MM.1S (cell line): ENCODE measurements at regions not wholly inside any gene's neighbourhood (a gene's known extent, or its start where the extent isn't known, plus 50 kb on each side); places are given as distances from the start of the nearest gene placed in this dataset.

Source experiments
- DNase-seq: peaks from one replicate; pipeline ENCODE4 v3.0.0-alpha.2; 2015
- H2AFZ ChIP-seq: fragments of 300-600 bp; sonication (generic); 2 replicates; pipeline ENCODE4 v1.6.0; 2016; ENCODE audit warnings: antibody characterized with exemption, low read length
- H3F3A ChIP-seq: fragments of 300-600 bp; sonication (generic); 2 replicates; pipeline ENCODE4 v1.6.1; 2016; ENCODE audit warnings: mild to moderate bottlenecking, antibody characterized with exemption, low read length, moderate library complexity, mixed read lengths; ENCODE audit not compliant: insufficient read depth
- H3K27ac ChIP-seq: fragments of 300-600 bp; sonication (generic); 2 replicates; pipeline ENCODE4 v1.5.1; 2016; ENCODE audit warnings: mild to moderate bottlenecking, low read length
- H3K27me3 ChIP-seq: fragments of 300-600 bp; sonication (generic); replicated peaks from 2 replicates; pipeline ENCODE4 v1.6.0; 2016; ENCODE audit warnings: low read length; ENCODE audit not compliant: insufficient read depth
- H3K36me3 ChIP-seq: fragments of 300-600 bp; sonication (generic); replicated peaks from 2 replicates; pipeline ENCODE4 v1.6.1; 2016; ENCODE audit warnings: mild to moderate bottlenecking, low read length, mixed read lengths; ENCODE audit not compliant: insufficient read depth
- H3K4me1 ChIP-seq: fragments of 300-600 bp; sonication (generic); 2 replicates; pipeline ENCODE4 v1.6.1; 2016; ENCODE audit warnings: low read length, mixed read lengths
- H3K4me2 ChIP-seq: fragments of 300-600 bp; sonication (generic); 2 replicates; pipeline ENCODE4 v1.6.0; 2016; ENCODE audit warnings: low read depth, low read length
- H3K4me3 ChIP-seq: fragments of 300-600 bp; sonication (generic); 2 replicates; pipeline ENCODE4 v1.5.1; 2016; ENCODE audit warnings: low read length, mixed read lengths
- H3K79me2 ChIP-seq: fragments of 300-600 bp; sonication (generic); 2 replicates; pipeline ENCODE4 v1.6.1; 2016; ENCODE audit warnings: mixed run types, low read length, mixed read lengths
- H3K9ac ChIP-seq: fragments of 300-600 bp; sonication (generic); 2 replicates; pipeline ENCODE4 v1.6.1; 2016; ENCODE audit warnings: low read length, mixed read lengths
- H3K9me2 ChIP-seq: fragments of 300-600 bp; sonication (generic); replicated peaks from 2 replicates; pipeline ENCODE4 v1.6.1; 2016; ENCODE audit warnings: mild to moderate bottlenecking, low read length, mixed read lengths; ENCODE audit not compliant: insufficient read depth
- H3K9me3 ChIP-seq: fragments of 300-600 bp; sonication (generic); replicated peaks from 2 replicates; pipeline ENCODE4 v1.6.1; 2016; ENCODE audit warnings: mild to moderate bottlenecking, low read length, mixed read lengths; ENCODE audit not compliant: insufficient read depth
- H4K20me1 ChIP-seq: fragments of 300-600 bp; sonication (generic); 2 replicates; pipeline ENCODE4 v1.6.1; 2016; ENCODE audit warnings: mild to moderate bottlenecking, low read length, moderate library complexity, mixed read lengths; ENCODE audit not compliant: insufficient read depth
- CTCF ChIP-seq: fragments of 300-600 bp; sonication (generic); IDR thresholded peaks from 2 replicates; pipeline ENCODE4 v1.5.1; 2016; ENCODE audit warnings: antibody characterized with exemption, low read length, mixed read lengths
- EZH2 ChIP-seq: fragments of 300-600 bp; sonication (generic); optimal IDR thresholded peaks from 2 replicates; pipeline ENCODE3; 2017; ENCODE audit warnings: low read depth, mild to moderate bottlenecking, antibody characterized with exemption, low read length, mixed read lengths
- EZH2phosphoT487 ChIP-seq: fragments of 300-600 bp; sonication (generic); IDR thresholded peaks from 2 replicates; pipeline ENCODE4 v1.6.1; 2018; ENCODE audit warnings: antibody characterized with exemption, low read length

- Histone ChIP-seq H3F3A (no peaks in the 10 kb centered on the region), H3K4me2 (no peak overlapping the region), H3K27ac (no peak overlapping the region), H3K9ac (no peak overlapping the region), H3K9me2 (no peaks in the 10 kb centered on the region), H3K4me1 (no peaks in the 10 kb centered on the region), H4K20me1 (no peaks in the 10 kb centered on the region), H3K4me3 (no peak overlapping the region), H3K27me3 (no peaks in the 10 kb centered on the region), H2AFZ (no peak overlapping the region), H3K36me3 (no peaks in the 10 kb centered on the region), H3K79me2 (no peaks in the 10 kb centered on the region), H3K9me3 (no peaks in the 10 kb centered on the region)
- no peak for DNase-seq
- TF ChIP-seq EZH2 (no peak), EZH2phosphoT487 (no peak), CTCF (no peak)
Measured at GRCh38 chr18:78292618-78293380, 686.8 kb upstream of the SALL3 start.

- TF ChIP-seq EZH2phosphoT487: no peak
- TF ChIP-seq CTCF: no peak
- TF ChIP-seq EZH2: no peak
- H3K79me2 ChIP-seq: no peaks in the 10 kb centered on the region
- no peak overlapping the region for H3K9ac ChIP-seq
- no peaks in the 10 kb centered on the region for H3K9me3 ChIP-seq
- DNase-seq: no peak
- no peak overlapping the region for H3K4me3 ChIP-seq
- H3F3A ChIP-seq: no peaks in the 10 kb centered on the region
- H4K20me1 ChIP-seq: no peaks in the 10 kb centered on the region
- no peak overlapping the region for H3K4me2 ChIP-seq
- no peaks in the 10 kb centered on the region for H3K9me2 ChIP-seq
- H2AFZ ChIP-seq: no peak overlapping the region
- H3K36me3 ChIP-seq: no peaks in the 10 kb centered on the region
- H3K4me1 ChIP-seq: no peaks in the 10 kb centered on the region
- no peaks in the 10 kb centered on the region for H3K27me3 ChIP-seq
- H3K27ac ChIP-seq: no peak overlapping the region
Measured at GRCh38 chr18:78293540-78293939, 686.1 kb upstream of the SALL3 start.

GRCh38 chr18:78293940-78294541 lies 685.6 kb upstream of the SALL3 start:
- no peaks in the 10 kb centered on the region for H3K9me3 ChIP-seq
- H3K27me3 ChIP-seq: no peaks in the 10 kb centered on the region
- H3K27ac ChIP-seq: no peak overlapping the region
- no peaks in the 10 kb centered on the region for H4K20me1 ChIP-seq
- no peaks in the 10 kb centered on the region for H3K9me2 ChIP-seq
- H3K79me2 ChIP-seq: no peaks in the 10 kb centered on the region
- H2AFZ ChIP-seq: no peak overlapping the region
- no peaks in the 10 kb centered on the region for H3K4me1 ChIP-seq
- TF ChIP-seq CTCF: no peak
- no peak for TF ChIP-seq EZH2
- no peak for TF ChIP-seq EZH2phosphoT487
- no peak overlapping the region for H3K9ac ChIP-seq
- H3K4me3 ChIP-seq: no peak overlapping the region
- no peak for DNase-seq
- no peaks in the 10 kb centered on the region for H3F3A ChIP-seq
- no peak overlapping the region for H3K4me2 ChIP-seq
- H3K36me3 ChIP-seq: no peaks in the 10 kb centered on the region
